ENCODE measurements at regions not wholly inside any gene's neighbourhood (a gene's known extent, or its start where the extent isn't known, plus 50 kb on each side); places are given as distances from the start of the nearest gene placed in this dataset.

DNA sequence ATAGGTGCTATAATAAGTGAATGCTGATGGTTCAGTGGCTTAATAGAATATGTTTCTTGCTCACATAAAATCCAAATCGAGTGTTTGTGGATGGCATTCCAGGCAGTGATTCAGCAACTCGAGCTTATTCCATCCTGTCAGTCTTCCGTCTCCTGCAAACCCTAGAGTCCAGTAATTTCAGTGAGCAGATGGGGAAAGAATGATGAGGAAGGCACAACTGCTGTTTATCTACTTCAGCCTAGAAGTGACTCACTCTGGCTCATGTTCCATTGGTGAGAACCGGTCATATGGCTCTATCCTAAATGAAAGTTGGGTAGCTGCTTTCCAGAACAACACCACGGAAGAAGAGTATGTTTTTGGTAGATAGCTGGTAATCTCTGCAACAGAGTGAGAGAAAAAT, 421.8 kb upstream of the PDE3A start:
- no peak for TF ChIP-seq SPI1 (IDR thresholded peaks at IDR 0.05; ENCODE audit: low read depth, low read length)
- TF ChIP-seq PAX5 (IDR thresholded peaks at IDR 0.05; ENCODE audit: insufficient read depth, low read length, severe bottlenecking), result no peak
- no peak for TF ChIP-seq TAF1 (IDR thresholded peaks at IDR 0.05; ENCODE audit: low read depth, low read length)
- no peak for TF ChIP-seq POLR2A (IDR thresholded peaks at IDR 0.05; ENCODE audit: low read depth, low read length)
- no peak for TF ChIP-seq POU2F2 (IDR thresholded peaks at IDR 0.05; ENCODE audit: low read depth, low read length)
- TF ChIP-seq POLR2AphosphoS5 (IDR thresholded peaks at IDR 0.05; ENCODE audit: low read depth, low read length), result no peak
- DNase-seq (ENCODE audit: insufficient read length, low spot score) (no peak), FAIRE-seq (no peak)

DNA sequence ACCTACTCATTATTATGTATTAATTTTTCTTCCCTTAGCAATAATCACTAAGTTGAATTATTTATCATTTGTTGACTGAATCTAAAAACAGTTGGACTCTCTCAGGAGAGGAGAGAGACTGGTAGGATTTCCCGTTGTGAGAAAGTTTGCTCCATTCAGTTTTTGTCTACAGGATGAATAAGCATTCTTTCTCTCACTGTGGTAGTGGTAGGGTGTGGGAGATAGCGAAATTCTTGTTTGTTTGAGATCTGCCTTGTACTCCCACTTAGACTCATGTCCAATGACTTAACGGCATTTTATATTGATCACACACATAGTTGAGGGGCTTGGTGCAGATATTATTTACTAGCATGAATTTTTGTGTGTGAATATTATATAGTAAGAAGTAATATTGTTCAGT, 421.0 kb upstream of the PDE3A start:
- no peak for TF ChIP-seq POU2F2 (IDR thresholded peaks at IDR 0.05; ENCODE audit: low read depth, low read length)
- FAIRE-seq, result no peak
- no peak for DNase-seq (ENCODE audit: insufficient read length, low spot score)

DNA sequence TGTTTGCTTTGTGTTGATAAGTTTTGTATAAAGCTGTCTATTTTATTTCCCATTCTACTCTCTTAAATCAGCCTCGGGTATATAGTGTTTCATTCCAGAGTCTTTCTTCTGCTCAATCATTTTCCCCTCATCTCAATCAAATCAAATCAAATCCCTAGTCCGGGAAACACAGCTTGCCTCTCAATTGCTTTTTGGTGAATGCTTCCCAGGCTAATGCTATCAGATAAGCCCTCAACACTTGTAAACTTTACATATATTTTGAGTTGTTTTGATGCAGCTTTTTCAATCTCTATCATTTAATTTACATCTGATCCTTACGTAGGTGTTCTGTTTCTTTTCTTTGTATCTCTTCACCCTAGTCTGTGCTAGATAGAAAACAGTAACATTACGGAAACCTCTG, 416.7 kb upstream of the PDE3A start:
- FAIRE-seq, result no peak
- no peak for DNase-seq (ENCODE audit: insufficient read length, low spot score)
- no peak for TF ChIP-seq SPI1 (IDR thresholded peaks at IDR 0.05; ENCODE audit: low read depth, low read length)
- TF ChIP-seq POLR2A (IDR thresholded peaks at IDR 0.05; ENCODE audit: low read depth, low read length), result no peak
- TF ChIP-seq POU2F2 (IDR thresholded peaks at IDR 0.05; ENCODE audit: low read depth, low read length), result no peak
- TF ChIP-seq PAX5 (IDR thresholded peaks at IDR 0.05; ENCODE audit: insufficient read depth, low read length, severe bottlenecking), result no peak
- no peak for TF ChIP-seq TAF1 (IDR thresholded peaks at IDR 0.05; ENCODE audit: low read depth, low read length)
- TF ChIP-seq POLR2AphosphoS5 (IDR thresholded peaks at IDR 0.05; ENCODE audit: low read depth, low read length), result no peak

DNA sequence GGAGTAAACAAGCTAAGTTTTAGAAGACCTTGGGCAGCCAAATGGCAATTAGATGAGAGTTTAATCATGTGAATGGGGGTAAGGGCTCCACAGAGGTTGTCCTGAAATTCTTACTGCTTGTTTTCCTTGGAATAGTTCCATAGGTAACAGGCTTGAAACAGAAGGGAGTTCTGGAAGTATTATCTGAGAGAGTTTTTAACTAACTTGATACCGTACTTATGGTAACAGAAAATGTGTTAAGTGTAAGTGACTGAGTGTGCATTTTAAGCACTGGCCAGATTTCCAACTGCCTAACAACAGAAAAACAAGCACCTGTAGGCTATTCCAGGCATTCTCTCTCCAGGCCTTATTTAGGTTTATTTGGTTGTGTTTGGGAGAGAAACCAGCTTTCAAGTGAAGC, 414.6 kb upstream of the PDE3A start:
- DNase-seq (ENCODE audit: insufficient read length, low spot score), result no peak
- FAIRE-seq, result no peak

GRCh38 chr12:19954163-19954562, 414.2 kb upstream of the PDE3A start:
- no peak for FAIRE-seq
- no peak for DNase-seq (ENCODE audit: insufficient read length, low spot score)
- no peak for TF ChIP-seq PAX5 (IDR thresholded peaks at IDR 0.05; ENCODE audit: insufficient read depth, low read length, severe bottlenecking)
- no peak for TF ChIP-seq TAF1 (IDR thresholded peaks at IDR 0.05; ENCODE audit: low read depth, low read length)
- no peak for TF ChIP-seq POLR2A (IDR thresholded peaks at IDR 0.05; ENCODE audit: low read depth, low read length)
- TF ChIP-seq SPI1 (IDR thresholded peaks at IDR 0.05; ENCODE audit: low read depth, low read length), result no peak
- TF ChIP-seq POU2F2 (IDR thresholded peaks at IDR 0.05; ENCODE audit: low read depth, low read length), result no peak
- TF ChIP-seq POLR2AphosphoS5 (IDR thresholded peaks at IDR 0.05; ENCODE audit: low read depth, low read length), result no peak

More for the DNA sequence above, 414.6 kb upstream of the PDE3A start:
- no peak for TF ChIP-seq TAF1 (IDR thresholded peaks at IDR 0.05; ENCODE audit: low read depth, low read length)
- TF ChIP-seq SPI1 (IDR thresholded peaks at IDR 0.05; ENCODE audit: low read depth, low read length), result no peak
- TF ChIP-seq POU2F2 (IDR thresholded peaks at IDR 0.05; ENCODE audit: low read depth, low read length), result no peak
- no peak for TF ChIP-seq POLR2A (IDR thresholded peaks at IDR 0.05; ENCODE audit: low read depth, low read length)
- TF ChIP-seq PAX5 (IDR thresholded peaks at IDR 0.05; ENCODE audit: insufficient read depth, low read length, severe bottlenecking), result no peak
- TF ChIP-seq POLR2AphosphoS5 (IDR thresholded peaks at IDR 0.05; ENCODE audit: low read depth, low read length), result no peak

- TF ChIP-seq SPI1 (IDR thresholded peaks at IDR 0.05; ENCODE audit: low read depth, low read length) (no peak), POU2F2 (IDR thresholded peaks at IDR 0.05; ENCODE audit: low read depth, low read length) (no peak), TAF1 (IDR thresholded peaks at IDR 0.05; ENCODE audit: low read depth, low read length) (no peak), PAX5 (IDR thresholded peaks at IDR 0.05; ENCODE audit: insufficient read depth, low read length, severe bottlenecking) (no peak), POLR2A (IDR thresholded peaks at IDR 0.05; ENCODE audit: low read depth, low read length) (no peak), POLR2AphosphoS5 (IDR thresholded peaks at IDR 0.05; ENCODE audit: low read depth, low read length) (no peak)
- DNase-seq (ENCODE audit: insufficient read length, low spot score) (no peak), FAIRE-seq (no peak)
Observed at GRCh38 chr12:19957308-19958125, 410.8 kb upstream of the PDE3A start.

DNA sequence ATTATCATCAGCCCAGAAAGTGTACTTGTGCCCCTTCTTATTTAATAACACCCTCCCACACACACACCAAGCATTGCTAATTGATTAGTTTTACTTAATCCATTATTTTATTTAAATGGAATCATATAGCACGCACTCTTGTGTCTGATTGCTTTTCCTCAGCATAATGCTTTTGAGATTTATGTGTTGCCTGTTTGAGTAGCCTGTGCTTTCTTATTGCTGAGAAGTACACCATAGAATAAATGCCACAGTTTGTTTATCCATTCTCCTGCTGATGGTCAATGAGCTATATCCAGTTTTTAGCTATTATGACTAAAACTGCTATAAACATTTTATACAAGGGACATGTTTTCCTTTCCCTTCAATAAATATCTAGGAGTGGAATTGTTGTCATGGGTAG, 409.9 kb upstream of the PDE3A start:
- no peak for FAIRE-seq
- TF ChIP-seq TAF1 (IDR thresholded peaks at IDR 0.05; ENCODE audit: low read depth, low read length) (no peak), POLR2AphosphoS5 (IDR thresholded peaks at IDR 0.05; ENCODE audit: low read depth, low read length) (no peak), POU2F2 (IDR thresholded peaks at IDR 0.05; ENCODE audit: low read depth, low read length) (no peak), PAX5 (IDR thresholded peaks at IDR 0.05; ENCODE audit: insufficient read depth, low read length, severe bottlenecking) (no peak), POLR2A (IDR thresholded peaks at IDR 0.05; ENCODE audit: low read depth, low read length) (no peak), SPI1 (IDR thresholded peaks at IDR 0.05; ENCODE audit: low read depth, low read length) (no peak)
- DNase-seq (ENCODE audit: insufficient read length, low spot score), result no peak

DNA sequence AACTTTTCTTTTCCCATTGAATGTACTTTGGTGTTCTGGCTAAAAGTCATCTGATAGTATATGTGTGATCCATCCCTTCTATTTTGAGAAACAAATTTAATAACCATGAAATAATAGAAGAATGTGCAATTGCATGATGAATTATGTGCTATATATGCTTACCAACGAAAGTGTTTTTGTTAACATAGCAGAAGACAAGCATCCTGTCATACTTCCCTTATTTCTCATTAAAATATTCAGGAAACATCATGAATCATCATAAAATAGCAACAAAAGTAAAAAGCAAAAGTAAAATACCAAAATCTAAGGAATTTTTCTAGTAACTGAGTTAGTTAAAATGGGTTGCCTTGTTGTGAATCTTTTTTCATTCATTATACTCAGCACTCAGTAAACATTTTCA, 409.0 kb upstream of the PDE3A start:
- DNase-seq (ENCODE audit: insufficient read length, low spot score) (no peak), FAIRE-seq (no peak)
- TF ChIP-seq POLR2A (IDR thresholded peaks at IDR 0.05; ENCODE audit: low read depth, low read length), result no peak
- TF ChIP-seq SPI1 (IDR thresholded peaks at IDR 0.05; ENCODE audit: low read depth, low read length), result no peak
- no peak for TF ChIP-seq TAF1 (IDR thresholded peaks at IDR 0.05; ENCODE audit: low read depth, low read length)
- no peak for TF ChIP-seq POU2F2 (IDR thresholded peaks at IDR 0.05; ENCODE audit: low read depth, low read length)
- no peak for TF ChIP-seq POLR2AphosphoS5 (IDR thresholded peaks at IDR 0.05; ENCODE audit: low read depth, low read length)
- no peak for TF ChIP-seq PAX5 (IDR thresholded peaks at IDR 0.05; ENCODE audit: insufficient read depth, low read length, severe bottlenecking)

GRCh38 chr12:19960527-19960926, 407.8 kb upstream of the PDE3A start:
- no peak for DNase-seq (ENCODE audit: insufficient read length, low spot score)
- FAIRE-seq, result no peak
- TF ChIP-seq PAX5 (IDR thresholded peaks at IDR 0.05; ENCODE audit: insufficient read depth, low read length, severe bottlenecking), result no peak
- no peak for TF ChIP-seq TAF1 (IDR thresholded peaks at IDR 0.05; ENCODE audit: low read depth, low read length)
- no peak for TF ChIP-seq POLR2AphosphoS5 (IDR thresholded peaks at IDR 0.05; ENCODE audit: low read depth, low read length)
- TF ChIP-seq POU2F2 (IDR thresholded peaks at IDR 0.05; ENCODE audit: low read depth, low read length), result no peak
- TF ChIP-seq POLR2A (IDR thresholded peaks at IDR 0.05; ENCODE audit: low read depth, low read length), result no peak
- TF ChIP-seq SPI1 (IDR thresholded peaks at IDR 0.05; ENCODE audit: low read depth, low read length), result no peak

GRCh38 chr12:19962192-19962591, 406.1 kb upstream of the PDE3A start:
- no peak for DNase-seq (ENCODE audit: insufficient read length, low spot score)
- FAIRE-seq, result no peak
- TF ChIP-seq POLR2A (IDR thresholded peaks at IDR 0.05; ENCODE audit: low read depth, low read length), result no peak
- TF ChIP-seq POLR2AphosphoS5 (IDR thresholded peaks at IDR 0.05; ENCODE audit: low read depth, low read length), result no peak
- no peak for TF ChIP-seq SPI1 (IDR thresholded peaks at IDR 0.05; ENCODE audit: low read depth, low read length)
- no peak for TF ChIP-seq PAX5 (IDR thresholded peaks at IDR 0.05; ENCODE audit: insufficient read depth, low read length, severe bottlenecking)
- no peak for TF ChIP-seq POU2F2 (IDR thresholded peaks at IDR 0.05; ENCODE audit: low read depth, low read length)
- no peak for TF ChIP-seq TAF1 (IDR thresholded peaks at IDR 0.05; ENCODE audit: low read depth, low read length)

All from GM12891 (cell line).